ENCODE measurements at regions not wholly inside any gene's neighbourhood (a gene's known extent, or its start where the extent isn't known, plus 50 kb on each side); places are given as distances from the start of the nearest gene placed in this dataset.

DNA sequence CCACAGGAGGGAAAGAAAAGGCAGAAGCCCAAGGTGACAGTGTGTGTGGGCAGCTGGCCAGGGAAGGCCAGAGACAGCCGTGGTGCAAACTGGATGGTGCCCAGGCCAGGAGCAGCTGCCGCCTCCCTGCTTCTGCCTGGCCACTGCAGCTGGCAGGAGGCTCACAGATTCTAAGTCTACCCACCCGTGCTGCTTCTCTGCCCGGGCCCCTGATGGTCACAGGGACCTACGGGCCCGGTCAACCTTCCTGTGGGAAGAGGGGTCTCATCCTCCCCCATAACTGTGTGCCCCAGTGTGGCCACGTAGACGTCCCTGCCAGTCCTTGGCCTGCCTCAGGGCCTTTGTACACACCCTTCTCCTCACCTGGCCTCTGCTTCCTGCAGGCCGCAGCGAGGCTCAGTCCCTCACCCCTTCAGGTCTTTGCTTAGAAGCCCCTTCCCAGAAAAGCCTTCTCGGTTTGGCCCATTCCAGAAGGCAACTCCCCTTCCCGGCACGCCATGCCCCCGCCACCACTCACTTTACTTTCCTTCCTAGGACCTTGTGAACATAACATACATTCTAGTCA lies 192.6 kb upstream of the AJAP1 start:
- Histone ChIP-seq H3K27ac (no peak overlapping the region), H3K79me2 (ENCODE audit: insufficient read depth, low read depth) (no peaks in the 10 kb centered on the region), H3K4me1 (ENCODE audit: low read depth, poor library complexity, severe bottlenecking) (no peaks in the 10 kb centered on the region), H3K9ac (no peak overlapping the region), H4K20me1 (ENCODE audit: insufficient read depth) (no peaks in the 10 kb centered on the region), H3K4me2 (no peak overlapping the region), H3K36me3 (ENCODE audit: insufficient read depth) (no peaks in the 10 kb centered on the region), H2AFZ (ENCODE audit: low read depth) (no peak overlapping the region), H3K27me3 (ENCODE audit: insufficient read depth, low read depth) (no peaks in the 10 kb centered on the region; the same call in 1 of the 2 replicates), H3K4me3 (IDR thresholded peaks at IDR 0.05; ENCODE audit: insufficient read depth, low read depth, low read length) (no peak overlapping the region)
- TF ChIP-seq, protein P1, sequence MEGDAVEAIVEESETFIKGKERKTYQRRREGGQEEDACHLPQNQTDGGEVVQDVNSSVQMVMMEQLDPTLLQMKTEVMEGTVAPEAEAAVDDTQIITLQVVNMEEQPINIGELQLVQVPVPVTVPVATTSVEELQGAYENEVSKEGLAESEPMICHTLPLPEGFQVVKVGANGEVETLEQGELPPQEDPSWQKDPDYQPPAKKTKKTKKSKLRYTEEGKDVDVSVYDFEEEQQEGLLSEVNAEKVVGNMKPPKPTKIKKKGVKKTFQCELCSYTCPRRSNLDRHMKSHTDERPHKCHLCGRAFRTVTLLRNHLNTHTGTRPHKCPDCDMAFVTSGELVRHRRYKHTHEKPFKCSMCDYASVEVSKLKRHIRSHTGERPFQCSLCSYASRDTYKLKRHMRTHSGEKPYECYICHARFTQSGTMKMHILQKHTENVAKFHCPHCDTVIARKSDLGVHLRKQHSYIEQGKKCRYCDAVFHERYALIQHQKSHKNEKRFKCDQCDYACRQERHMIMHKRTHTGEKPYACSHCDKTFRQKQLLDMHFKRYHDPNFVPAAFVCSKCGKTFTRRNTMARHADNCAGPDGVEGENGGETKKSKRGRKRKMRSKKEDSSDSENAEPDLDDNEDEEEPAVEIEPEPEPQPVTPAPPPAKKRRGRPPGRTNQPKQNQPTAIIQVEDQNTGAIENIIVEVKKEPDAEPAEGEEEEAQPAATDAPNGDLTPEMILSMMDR (conservative IDR thresholded peaks at IDR 0.05; ENCODE audit: low read depth, low read length), result no peak

DNA sequence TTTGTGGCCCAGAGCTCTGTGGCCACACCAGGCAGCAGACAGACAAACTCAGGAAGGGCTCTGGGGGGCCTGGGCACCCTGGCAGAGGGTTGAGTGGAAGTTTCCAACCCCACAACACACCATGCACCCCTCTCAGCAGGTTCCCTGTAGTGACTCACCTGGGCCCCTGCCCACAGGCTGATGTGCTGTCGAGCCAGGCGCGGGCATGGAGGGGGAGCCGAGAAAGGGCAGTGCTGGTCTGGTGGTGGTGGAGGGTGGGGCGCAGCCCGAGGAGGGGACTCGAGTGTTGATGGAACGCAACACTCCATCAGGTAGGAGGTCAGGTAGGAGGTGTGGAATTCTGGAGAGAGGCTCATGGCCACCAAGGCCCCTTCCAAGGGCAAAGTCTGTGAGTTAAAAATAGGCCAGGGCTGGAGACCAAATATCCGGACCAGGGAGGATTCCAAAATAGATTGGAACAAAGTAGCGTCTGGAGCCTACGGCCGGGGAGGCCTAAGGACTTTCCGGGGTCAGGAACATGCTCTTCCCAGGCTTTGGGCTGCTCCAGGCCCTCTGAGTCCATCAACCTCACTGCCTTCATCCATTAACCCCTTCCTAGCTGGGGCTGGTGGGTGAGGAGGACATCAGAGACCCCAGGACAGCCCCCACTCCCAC lies 191.5 kb upstream of the AJAP1 start:
- Histone ChIP-seq H3K27ac (no peak overlapping the region), H3K9ac (no peak overlapping the region), H3K4me2 (no peak overlapping the region), H3K36me3 (ENCODE audit: insufficient read depth) (no peaks in the 10 kb centered on the region), H3K4me1 (ENCODE audit: low read depth, poor library complexity, severe bottlenecking) (no peaks in the 10 kb centered on the region), H4K20me1 (ENCODE audit: insufficient read depth) (no peaks in the 10 kb centered on the region), H3K27me3 (ENCODE audit: insufficient read depth, low read depth) (no peaks in the 10 kb centered on the region; the same call in 1 of the 2 replicates), H3K79me2 (ENCODE audit: insufficient read depth, low read depth) (no peaks in the 10 kb centered on the region), H3K4me3 (IDR thresholded peaks at IDR 0.05; ENCODE audit: insufficient read depth, low read depth, low read length) (no peak overlapping the region), H2AFZ (ENCODE audit: low read depth) (no peak overlapping the region)
- TF ChIP-seq, protein P1 (conservative IDR thresholded peaks at IDR 0.05; ENCODE audit: low read depth, low read length), result no peak

DNA sequence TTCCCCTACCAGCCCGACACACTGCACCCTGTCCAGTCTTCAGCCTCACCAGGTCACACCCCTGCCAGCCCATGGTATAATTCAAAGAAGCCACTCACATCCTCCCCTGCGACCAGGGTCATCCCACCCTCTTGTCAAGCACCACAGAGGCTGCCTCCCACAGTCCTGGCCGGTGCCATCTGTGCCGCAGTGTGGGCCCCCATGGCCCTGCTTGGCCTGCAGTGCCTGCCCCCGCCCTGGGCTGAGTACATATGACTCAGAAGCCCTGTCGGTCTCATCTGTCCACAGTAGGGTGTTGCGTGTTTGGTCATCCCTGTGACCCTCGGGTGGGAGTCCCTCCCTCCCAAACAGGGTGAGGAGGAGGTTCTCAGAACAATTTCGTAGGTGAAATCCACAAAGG lies 190.8 kb upstream of the AJAP1 start:
- Histone ChIP-seq H3K4me2 (no peak overlapping the region), H3K79me2 (ENCODE audit: insufficient read depth, low read depth) (no peaks in the 10 kb centered on the region), H3K4me3 (IDR thresholded peaks at IDR 0.05; ENCODE audit: insufficient read depth, low read depth, low read length) (no peak overlapping the region), H3K27me3 (ENCODE audit: insufficient read depth, low read depth) (no peaks in the 10 kb centered on the region), H2AFZ (ENCODE audit: low read depth) (no peak overlapping the region), H3K9ac (no peak overlapping the region), H3K36me3 (ENCODE audit: insufficient read depth) (no peaks in the 10 kb centered on the region), H3K27ac (no peak overlapping the region), H3K4me1 (ENCODE audit: low read depth, poor library complexity, severe bottlenecking) (no peaks in the 10 kb centered on the region), H4K20me1 (ENCODE audit: insufficient read depth) (no peaks in the 10 kb centered on the region)
- TF ChIP-seq, protein P1 (conservative IDR thresholded peaks at IDR 0.05; ENCODE audit: low read depth, low read length), result no peak

DNA sequence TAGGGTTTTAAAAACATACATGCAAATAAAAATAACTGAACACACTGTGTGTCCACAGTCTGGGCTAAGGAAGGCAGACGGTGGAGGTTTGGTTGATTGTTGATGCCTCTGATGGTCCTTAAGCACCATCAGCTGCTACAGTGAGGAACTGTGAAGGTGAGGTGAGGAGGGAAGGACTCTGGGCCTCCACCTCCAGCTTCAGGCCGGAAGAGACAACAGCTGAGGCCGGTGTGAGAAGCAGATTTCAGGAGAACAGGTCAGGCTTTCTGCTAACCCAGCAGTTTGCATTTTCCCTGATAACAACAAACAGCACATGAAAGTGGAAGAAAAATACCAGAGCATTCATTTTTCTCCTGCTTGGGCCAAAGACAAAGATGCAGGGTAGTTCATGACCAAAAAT lies 189.9 kb upstream of the AJAP1 start:
- no peak overlapping the region for H3K4me3 ChIP-seq (IDR thresholded peaks at IDR 0.05; ENCODE audit: insufficient read depth, low read depth, low read length)
- H2AFZ ChIP-seq (ENCODE audit: low read depth), result no peak overlapping the region
- no peaks in the 10 kb centered on the region for H3K4me1 ChIP-seq (ENCODE audit: low read depth, poor library complexity, severe bottlenecking)
- no peaks in the 10 kb centered on the region for H3K79me2 ChIP-seq (ENCODE audit: insufficient read depth, low read depth)
- H4K20me1 ChIP-seq (ENCODE audit: insufficient read depth), result no peaks in the 10 kb centered on the region
- no peaks in the 10 kb centered on the region for H3K36me3 ChIP-seq (ENCODE audit: insufficient read depth)
- no peaks in the 10 kb centered on the region for H3K27me3 ChIP-seq (ENCODE audit: insufficient read depth, low read depth)
- no peak overlapping the region for H3K9ac ChIP-seq
- TF ChIP-seq, protein P1 (conservative IDR thresholded peaks at IDR 0.05; ENCODE audit: low read depth, low read length), result no peak
- H3K27ac ChIP-seq, result no peak overlapping the region
- no peak overlapping the region for H3K4me2 ChIP-seq
